Activated CD4-positive, alpha-beta T cell treated with anti-CD3 and anti-CD28 coated beads for 36 hours (primary cell): ENCODE measurements at regions not wholly inside any gene's neighbourhood (a gene's known extent, or its start where the extent isn't known, plus 50 kb on each side); places are given as distances from the start of the nearest gene placed in this dataset.

ENCODE experiments used
- ATAC-seq: fragments of 200-7000 bp; cut with Tn5 transposase; one replicate; pipeline ENCODE4 v1.10.0; 2021; ENCODE audit warnings: mild to moderate bottlenecking, moderate library complexity
- CTCF ChIA-PET: fragments of 350-600 bp; sonication (Branson Sonifier 250); formaldehyde crosslinking; loops from one replicate; lab custom pipeline; 2021; ENCODE audit warnings: antibody characterized with exemption; lab: Charles Lee
- POLR2A ChIA-PET: fragments of 350-600 bp; sonication (Branson Sonifier 250); formaldehyde crosslinking; loops from one replicate; lab custom pipeline; 2021; ENCODE audit warnings: antibody characterized with exemption, inconsistent platforms; lab: Charles Lee
- DNase-seq: peaks from one replicate; pipeline ENCODE4 v3.0.0-alpha.2; 2020
- H3K27ac Mint-ChIP-seq: one replicate; pipeline ENCODE4 v1.8.0; 2021; ENCODE audit warnings: mixed read lengths
- H3K27me3 Mint-ChIP-seq: one replicate; pipeline ENCODE4 v1.8.0; 2021; ENCODE audit warnings: mixed read lengths
- H3K36me3 Mint-ChIP-seq: one replicate; pipeline ENCODE4 v1.8.0; 2021; ENCODE audit warnings: low read depth, mixed read lengths
- H3K4me1 Mint-ChIP-seq: one replicate; pipeline ENCODE4 v1.8.0; 2021; ENCODE audit warnings: mixed read lengths
- H3K4me3 Mint-ChIP-seq: one replicate; pipeline ENCODE4 v1.8.0; 2021; ENCODE audit warnings: mild to moderate bottlenecking, moderate library complexity, mixed read lengths
- H3K9me3 Mint-ChIP-seq: one replicate; pipeline ENCODE4 v1.8.0; 2021; ENCODE audit warnings: low read depth, mixed read lengths
- intact Hi-C, 2 experiments: fragments of 100-400 bp; cut with DNase I in 1 of 2; cut with micrococcal nuclease in 1 of 2; formaldehyde crosslinking; loops; one replicate each; pipeline versions ENCODE4 v1.14.2 to v1.15.1; 2022 to 2024; cut with DNase I, micrococcal nuclease

GRCh38 chr16:66146798-66147197 lies 219.7 kb upstream of the CDH5 start:
- CTCF ChIA-PET = no interaction called here
- H3K9me3 Mint-ChIP-seq = no peaks in the 10 kb centered on the region
- POLR2A ChIA-PET = no interaction called here

DNA sequence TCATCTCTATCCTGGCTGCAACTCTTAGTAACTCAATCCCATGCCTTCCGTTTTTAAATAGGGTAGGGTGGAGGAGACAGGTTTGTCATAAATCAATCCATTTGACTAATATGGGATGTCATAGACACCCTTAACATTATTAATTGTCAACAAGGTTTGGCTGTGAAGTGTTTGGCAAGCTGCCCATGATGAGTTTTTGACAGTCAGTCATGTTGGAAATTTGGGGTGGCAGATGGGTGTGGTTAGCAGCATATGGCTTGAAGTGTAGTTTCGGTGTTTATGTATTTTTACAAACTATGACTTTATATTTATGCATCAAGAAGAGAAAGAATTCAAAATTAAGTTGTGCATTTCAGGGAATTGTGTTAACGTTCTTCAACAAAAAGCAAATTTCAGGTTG lies 221.8 kb upstream of the CDH5 start:
- POLR2A ChIA-PET = no interaction called here
- CTCF ChIA-PET = no interaction called here
- Mint-ChIP-seq H3K27me3 (peaks cover 8% of the 10 kb centered on the region), H3K36me3 (no peaks in the 10 kb centered on the region), H3K4me1 (no peaks in the 10 kb centered on the region), H3K27ac (no peak overlapping the region), H3K4me3 (no peak overlapping the region), H3K9me3 (no peaks in the 10 kb centered on the region)
- intact Hi-C loops = loop anchor here in 1 of 2 experiments (10.0 kb wide), 1 partner anchor 60 kb away; no protein-coding TSS in a partner anchor
- DNase-seq (no peak), ATAC-seq (no peak)

More at GRCh38 chr16:66146798-66147197, 219.7 kb upstream of the CDH5 start:
- DNase-seq (no peak), ATAC-seq (no peak)
- Mint-ChIP-seq H3K27me3 (peaks cover 8% of the 10 kb centered on the region), H3K4me1 (peaks cover 3% of the 10 kb centered on the region), H3K27ac (no peak overlapping the region), H3K36me3 (no peaks in the 10 kb centered on the region), H3K4me3 (no peak overlapping the region)
- intact Hi-C loops = loop anchor here in 1 of 2 experiments (10.0 kb wide), 1 partner anchor 62 kb away; no protein-coding TSS in a partner anchor

GRCh38 chr16:66143415-66143814 lies 223.1 kb upstream of the CDH5 start:
- ChIA-PET CTCF (interaction anchor here (0.6 kb wide), 1 partner anchor 16 kb away, joined by 3 read pairs; no protein-coding TSS in a partner anchor), POLR2A (interaction anchor here (0.6 kb wide), 1 partner anchor 126 kb away, joined by 3 read pairs; no protein-coding TSS in a partner anchor)
- H3K4me3 Mint-ChIP-seq = no peak overlapping the region
- intact Hi-C loops = loop anchor here in 1 of 2 experiments (10.0 kb wide), 1 partner anchor 59 kb away; no protein-coding TSS in a partner anchor
- H3K27ac Mint-ChIP-seq = no peak overlapping the region
- no peaks in the 10 kb centered on the region for H3K9me3 Mint-ChIP-seq
- ATAC-seq (no peak), DNase-seq (no peak)
- H3K4me1 Mint-ChIP-seq = no peaks in the 10 kb centered on the region
- H3K27me3 Mint-ChIP-seq = peaks cover 8% of the 10 kb centered on the region
- H3K36me3 Mint-ChIP-seq = no peaks in the 10 kb centered on the region

DNA sequence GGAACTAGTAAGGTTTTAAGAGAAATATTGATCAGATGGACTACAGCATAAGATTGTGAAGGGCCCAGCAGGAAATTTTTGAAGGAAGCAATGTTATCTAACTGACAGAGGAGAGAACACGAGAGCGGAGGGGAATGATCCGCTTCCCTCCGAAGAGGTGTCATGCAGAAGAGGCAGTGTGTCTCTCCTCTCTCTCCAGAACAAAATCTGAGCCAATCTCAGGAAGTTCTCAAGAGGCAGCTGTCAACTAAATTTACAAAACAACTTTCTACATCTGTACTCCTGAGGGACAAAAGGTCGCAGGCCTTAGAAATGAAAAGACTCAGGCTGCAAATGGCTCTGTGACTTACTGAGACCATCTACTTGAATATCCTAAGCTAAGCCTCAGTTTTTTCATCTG lies 224.6 kb upstream of the CDH5 start:
- ChIA-PET CTCF (no interaction called here), POLR2A (no interaction called here)
- Mint-ChIP-seq H3K27ac (no peak overlapping the region), H3K27me3 (peaks cover 8% of the 10 kb centered on the region), H3K4me3 (no peak overlapping the region), H3K36me3 (no peaks in the 10 kb centered on the region), H3K9me3 (no peaks in the 10 kb centered on the region), H3K4me1 (no peaks in the 10 kb centered on the region)
- intact Hi-C loops = loop anchor here in 1 of 2 experiments (10.0 kb wide), 1 partner anchor 57 kb away; no protein-coding TSS in a partner anchor
- ATAC-seq = no peak
- DNase-seq = no peak

DNA sequence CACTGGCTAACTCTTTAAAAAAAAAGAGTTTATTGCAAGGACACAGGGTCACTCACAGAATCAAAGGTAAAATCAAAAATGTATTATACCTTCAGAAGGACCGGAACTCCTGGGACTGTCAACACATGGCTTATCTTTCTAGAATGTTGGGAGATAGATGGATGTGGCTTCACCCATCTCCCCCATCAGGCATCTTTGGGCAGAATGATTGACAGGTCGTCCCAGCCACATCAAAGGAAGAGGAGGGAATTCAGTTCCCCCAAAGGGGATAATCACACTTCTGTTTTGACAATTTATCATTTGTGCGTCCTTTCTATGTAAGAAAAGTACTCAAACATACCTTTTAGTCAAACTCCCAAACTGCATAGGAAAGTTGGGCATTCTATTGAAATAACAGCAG lies 228.6 kb upstream of the CDH5 start:
- Mint-ChIP-seq H3K27me3 (peaks cover 3% of the 10 kb centered on the region), H3K4me3 (no peak overlapping the region), H3K36me3 (no peaks in the 10 kb centered on the region), H3K9me3 (no peaks in the 10 kb centered on the region), H3K4me1 (no peaks in the 10 kb centered on the region), H3K27ac (no peak overlapping the region)
- CTCF ChIA-PET = no interaction called here
- DNase-seq = no peak
- no peak for ATAC-seq
- POLR2A ChIA-PET = no interaction called here
- intact Hi-C loops = no loop called here

- Mint-ChIP-seq H3K27me3 (peaks cover 6% of the 10 kb centered on the region), H3K9me3 (no peaks in the 10 kb centered on the region), H3K27ac (no peak overlapping the region), H3K4me1 (no peaks in the 10 kb centered on the region), H3K4me3 (no peak overlapping the region), H3K36me3 (no peaks in the 10 kb centered on the region)
- DNase-seq (no peak), ATAC-seq (no peak)
- intact Hi-C loops = no loop called here
- ChIA-PET CTCF (interaction anchor here (0.6 kb wide), 1 partner anchor 119 kb away, joined by 3 read pairs; no protein-coding TSS in a partner anchor), POLR2A (interaction anchor here (0.6 kb wide), 1 partner anchor 328 kb away, joined by 3 read pairs; no protein-coding TSS in a partner anchor)
These were observed 229.7 kb upstream of the CDH5 start for GRCh38 chr16:66136841-66137240.

DNA sequence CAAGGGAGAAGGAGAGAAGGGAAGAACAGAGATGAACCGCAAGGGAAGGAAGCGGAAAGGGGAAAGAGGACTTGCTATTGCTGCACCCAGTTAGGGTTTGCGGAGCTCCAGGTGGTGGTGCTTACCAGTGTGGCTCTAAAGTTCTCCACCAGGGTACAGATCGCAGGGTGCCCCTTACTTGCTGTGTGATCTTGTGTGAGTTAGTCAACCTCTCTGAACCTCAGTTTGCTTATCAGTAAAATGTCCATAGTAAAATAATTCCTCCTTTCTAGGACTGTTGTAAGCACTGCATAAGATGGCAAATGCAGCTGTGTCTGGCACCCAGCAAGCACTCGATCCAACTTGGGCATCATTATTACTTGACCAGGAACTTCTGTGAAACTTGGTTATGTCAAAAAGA lies 230.7 kb upstream of the CDH5 start:
- CTCF ChIA-PET = no interaction called here

GRCh38 chr16:66135421-66135831 lies 231.1 kb upstream of the CDH5 start:
- Mint-ChIP-seq H3K27me3 (peaks cover 8% of the 10 kb centered on the region), H3K36me3 (no peaks in the 10 kb centered on the region), H3K4me1 (no peaks in the 10 kb centered on the region), H3K4me3 (no peak overlapping the region), H3K9me3 (no peaks in the 10 kb centered on the region), H3K27ac (no peak overlapping the region)
- no peak for ATAC-seq
- POLR2A ChIA-PET = no interaction called here
- CTCF ChIA-PET = no interaction called here
- DNase-seq = no peak
- intact Hi-C loops = no loop called here

More for the DNA sequence above, 230.7 kb upstream of the CDH5 start:
- POLR2A ChIA-PET = no interaction called here
- H3K27ac Mint-ChIP-seq = no peak overlapping the region
- peaks cover 8% of the 10 kb centered on the region for H3K27me3 Mint-ChIP-seq
- H3K9me3 Mint-ChIP-seq = no peaks in the 10 kb centered on the region
- intact Hi-C loops = no loop called here
- H3K4me3 Mint-ChIP-seq = no peak overlapping the region
- H3K36me3 Mint-ChIP-seq = no peaks in the 10 kb centered on the region
- H3K4me1 Mint-ChIP-seq = no peaks in the 10 kb centered on the region
- DNase-seq = no peak
- no peak for ATAC-seq

- peaks cover 8% of the 10 kb centered on the region for H3K27me3 Mint-ChIP-seq
- ATAC-seq (no peak), DNase-seq (no peak)
- H3K27ac Mint-ChIP-seq = no peak overlapping the region
- intact Hi-C loops = no loop called here
- no peaks in the 10 kb centered on the region for H3K9me3 Mint-ChIP-seq
- ChIA-PET POLR2A (no interaction called here), CTCF (no interaction called here)
- H3K36me3 Mint-ChIP-seq = no peaks in the 10 kb centered on the region
- H3K4me1 Mint-ChIP-seq = no peaks in the 10 kb centered on the region
- no peak overlapping the region for H3K4me3 Mint-ChIP-seq
These were observed 231.6 kb upstream of the CDH5 start for GRCh38 chr16:66134875-66135274.

DNA sequence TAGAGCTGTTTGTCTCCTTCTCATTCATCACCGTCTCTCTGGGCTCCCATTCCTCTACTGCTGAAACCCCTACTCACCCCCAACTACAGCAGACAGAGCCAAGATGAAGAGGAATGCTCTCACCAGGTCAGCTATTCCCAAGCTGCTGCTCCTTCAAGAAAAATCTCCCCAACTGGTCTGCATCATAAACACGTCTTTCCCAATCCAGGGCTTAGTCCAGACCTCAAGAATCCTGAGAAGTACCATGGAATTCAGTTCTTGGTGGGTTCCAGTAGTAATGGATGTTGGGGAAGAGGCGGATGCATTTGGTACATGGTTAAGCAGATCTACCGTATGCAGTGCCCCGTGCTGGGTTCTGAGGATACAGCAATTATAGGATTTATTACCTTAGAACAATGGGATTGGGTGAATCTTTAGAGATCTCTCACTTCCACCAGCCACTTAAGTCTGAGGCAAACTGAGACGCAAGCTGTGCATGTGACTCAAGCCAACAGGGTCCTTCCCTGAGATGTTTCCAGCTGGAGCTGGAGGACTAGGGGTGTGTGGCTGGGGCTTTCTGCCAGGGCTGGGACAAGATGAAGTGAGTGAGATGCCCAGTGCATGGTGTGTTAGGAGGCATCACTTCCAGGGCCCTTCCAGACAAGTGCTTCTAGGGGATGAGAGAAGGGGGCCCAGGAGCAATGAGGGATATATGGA lies 232.7 kb upstream of the CDH5 start:
- no peak overlapping the region for H3K4me3 Mint-ChIP-seq
- CTCF ChIA-PET = no interaction called here
- POLR2A ChIA-PET = no interaction called here
- H3K4me1 Mint-ChIP-seq = no peaks in the 10 kb centered on the region
- H3K27ac Mint-ChIP-seq = no peak overlapping the region
- DNase-seq (no peak), ATAC-seq (no peak)
- no peaks in the 10 kb centered on the region for H3K9me3 Mint-ChIP-seq
- no peaks in the 10 kb centered on the region for H3K36me3 Mint-ChIP-seq
- peaks cover 9% of the 10 kb centered on the region for H3K27me3 Mint-ChIP-seq
- intact Hi-C loops = no loop called here

- Mint-ChIP-seq H3K4me3 (no peak overlapping the region), H3K36me3 (no peaks in the 10 kb centered on the region), H3K27ac (no peak overlapping the region), H3K27me3 (peaks cover 24% of the 10 kb centered on the region), H3K9me3 (no peaks in the 10 kb centered on the region), H3K4me1 (no peaks in the 10 kb centered on the region)
- DNase-seq = no peak
- ATAC-seq = no peak
- intact Hi-C loops = no loop called here
- POLR2A ChIA-PET = no interaction called here
- CTCF ChIA-PET = no interaction called here
These were observed 234.6 kb upstream of the CDH5 start for GRCh38 chr16:66131895-66132294.

GRCh38 chr16:66131156-66131807 lies 235.2 kb upstream of the CDH5 start:
- intact Hi-C loops = no loop called here
- no peaks in the 10 kb centered on the region for H3K36me3 Mint-ChIP-seq
- H3K27me3 Mint-ChIP-seq = peaks cover 29% of the 10 kb centered on the region
- H3K27ac Mint-ChIP-seq = no peak overlapping the region
- no peaks in the 10 kb centered on the region for H3K9me3 Mint-ChIP-seq
- no peak overlapping the region for H3K4me3 Mint-ChIP-seq
- no peak for ATAC-seq
- H3K4me1 Mint-ChIP-seq = no peaks in the 10 kb centered on the region
- ChIA-PET POLR2A (no interaction called here), CTCF (no interaction called here)
- DNase-seq = no peak
